Hepatocyte (in vitro differentiated cells): ENCODE measurements at regions not wholly inside any gene's neighbourhood (a gene's known extent, or its start where the extent isn't known, plus 50 kb on each side); places are given as distances from the start of the nearest gene placed in this dataset.

Experiments
- CTCF ChIP-seq: fragments of 200-600 bp; sonication (generic); IDR thresholded peaks from 2 replicates; pipeline ENCODE4 v1.5.1; 2016; ENCODE audit warnings: antibody characterized with exemption, mild to moderate bottlenecking; ENCODE audit not compliant: poor library complexity
- EZH2 ChIP-seq: fragments of 200-600 bp; sonication (generic); IDR thresholded peaks from 2 replicates; pipeline ENCODE4 v1.6.1; 2016; ENCODE audit warnings: antibody characterized with exemption, mild to moderate bottlenecking, borderline replicate concordance
- EZH2phosphoT487 ChIP-seq: fragments of 200-600 bp; sonication (generic); IDR thresholded peaks from one replicate; pipeline ENCODE4 v1.6.1; 2018; ENCODE audit warnings: antibody characterized with exemption, mild to moderate bottlenecking, low read depth, moderate library complexity; ENCODE audit not compliant: unreplicated experiment, severe bottlenecking

GRCh38 chr18:43590182-43590903, 313.1 kb upstream of the SYT4 start:
- TF ChIP-seq CTCF, result no peak
- TF ChIP-seq EZH2, result no peak
- TF ChIP-seq EZH2phosphoT487, result no peak
